Erythroblast (primary cell): ENCODE measurements at regions not wholly inside any gene's neighbourhood (a gene's known extent, or its start where the extent isn't known, plus 50 kb on each side); places are given as distances from the start of the nearest gene placed in this dataset.

Experiments
- GATA1 ChIP-seq: IDR thresholded peaks from 2 replicates; pipeline ENCODE4 v1.6.1; 2011; ENCODE audit warnings: low read depth, mild to moderate bottlenecking, control low read depth, low read length, moderate library complexity
- POLR2A ChIP-seq: IDR thresholded peaks from 2 replicates; pipeline ENCODE4 v1.6.1; 2011; ENCODE audit warnings: mild to moderate bottlenecking, low read length

- TF ChIP-seq POLR2A (no peak), GATA1 (no peak)
Observed at GRCh38 chr22:48782326-48782725, 1045.3 kb downstream of the BRD1 start.
